Keratinocyte (primary cell): ENCODE measurements at regions not wholly inside any gene's neighbourhood (a gene's known extent, or its start where the extent isn't known, plus 50 kb on each side); places are given as distances from the start of the nearest gene placed in this dataset.

Source experiments
- DNase-seq: peaks from one replicate; pipeline ENCODE4 v3.0.0-alpha.2; 2011; ENCODE audit warnings: low read depth, missing footprints, low spot score
- FAIRE-seq: peaks from 2 replicates; lab custom pipeline; 2011; peaks lifted over from hg19 to GRCh38; lab: Jason Lieb, UNC
- H2AFZ ChIP-seq: 2 replicates; pipeline ENCODE4 v1.6.0; 2012; ENCODE audit warnings: low read length, control low read depth, inconsistent platforms; ENCODE audit not compliant: control insufficient read depth
- H3K27ac ChIP-seq: 2 replicates; pipeline ENCODE4 v1.5.1; 2011; ENCODE audit warnings: low read length; ENCODE audit not compliant: control insufficient read depth, insufficient read depth
- H3K27me3 ChIP-seq: 3 replicates; pipeline ENCODE4 v1.6.0; 2011; ENCODE audit warnings: low read length; ENCODE audit not compliant: control insufficient read depth, insufficient read depth; ENCODE audit errors: extremely low read depth
- H3K36me3 ChIP-seq, 2 experiments: 2 replicates in 1 of 2; 3 replicates in 1 of 2; pipeline ENCODE4 v1.5.1; 2011; ENCODE audit warnings: low read length in 2 of 2, mild to moderate bottlenecking in 1 of 2; ENCODE audit not compliant: control insufficient read depth in 2 of 2, insufficient read depth in 2 of 2; ENCODE audit errors: extremely low read depth in 1 of 2
- H3K4me1 ChIP-seq: 3 replicates; pipeline ENCODE4 v1.5.1; 2011; ENCODE audit warnings: low read length; ENCODE audit not compliant: control insufficient read depth, insufficient read depth; ENCODE audit errors: extremely low read depth
- H3K4me2 ChIP-seq: 3 replicates; pipeline ENCODE4 v1.6.0; 2011; ENCODE audit warnings: low read depth, low read length; ENCODE audit not compliant: control insufficient read depth, insufficient read depth; ENCODE audit errors: extremely low read depth
- H3K4me3 ChIP-seq, 3 experiments: fragments of 200-600 bp in 1 of 3; sonication (generic) in 1 of 3; 2 replicates in 2 of 3; 3 replicates in 1 of 3; pipeline ENCODE4 v1.5.1; 2011 to 2016; ENCODE audit warnings: low read length in 3 of 3, mild to moderate bottlenecking in 3 of 3, control low read depth in 2 of 3, inconsistent platforms in 1 of 3, low read depth in 1 of 3, mixed read lengths in 1 of 3, mixed run types in 1 of 3, moderate library complexity in 1 of 3; ENCODE audit not compliant: control insufficient read depth in 2 of 3, insufficient read depth in 2 of 3; ENCODE audit errors: extremely low read depth in 1 of 3
- H3K79me2 ChIP-seq: 2 replicates; pipeline ENCODE4 v1.6.0; 2012; ENCODE audit warnings: low read length; ENCODE audit not compliant: control insufficient read depth, insufficient read depth
- H3K9ac ChIP-seq: 3 replicates; pipeline ENCODE4 v1.6.0; 2011; ENCODE audit warnings: low read length; ENCODE audit not compliant: control insufficient read depth, insufficient read depth; ENCODE audit errors: extremely low read depth
- H3K9me1 ChIP-seq: 3 replicates; pipeline ENCODE4 v1.6.0; 2011; ENCODE audit warnings: low read length; ENCODE audit not compliant: control insufficient read depth, insufficient read depth; ENCODE audit errors: extremely low read depth
- H3K9me3 ChIP-seq: 2 replicates; pipeline ENCODE4 v1.5.1; 2012; ENCODE audit warnings: low read depth, low read length; ENCODE audit not compliant: control insufficient read depth
- H4K20me1 ChIP-seq: 3 replicates; pipeline ENCODE4 v1.6.0; 2011; ENCODE audit warnings: low read length; ENCODE audit not compliant: control insufficient read depth, insufficient read depth; ENCODE audit errors: extremely low read depth
- EZH2 ChIP-seq: IDR thresholded peaks from one replicate; pipeline ENCODE4 v1.6.1; 2012; ENCODE audit warnings: inconsistent platforms, mild to moderate bottlenecking, low read length, moderate library complexity
- dilution Hi-C: fragments of 300-500 bp; cut with MboI; formaldehyde crosslinking; loops from one replicate; pipeline ENCODE4 v1.7.0; 2020; ENCODE audit warnings: low sequenced_read_pairs; ENCODE audit not compliant: extremely low pct_ligation_motif_present
- TF ChIP-seq, protein P1 (sequence below), 3 experiments: IDR thresholded peaks in 1 of 3; conservative IDR thresholded peaks in 1 of 3; optimal IDR thresholded peaks in 1 of 3; 2 replicates in 2 of 3; 3 replicates in 1 of 3; pipeline versions ENCODE3 to v1.5.1; 2011; ENCODE audit warnings: low read length in 3 of 3, mild to moderate bottlenecking in 3 of 3, moderate library complexity in 2 of 3, control low read depth in 1 of 3, inconsistent platforms in 1 of 3; ENCODE audit not compliant: insufficient read depth in 2 of 3; ENCODE audit errors: extremely low read depth in 1 of 3

- H3K27ac ChIP-seq: no peak overlapping the region
- no peak overlapping the region for H3K4me3 ChIP-seq
- H3K36me3 ChIP-seq: no peaks in the 10 kb centered on the region
- H3K4me1 ChIP-seq: no peaks in the 10 kb centered on the region
- dilution Hi-C loops: no loop called here
- H3K9ac ChIP-seq: no peak overlapping the region
- no peak overlapping the region for H2AFZ ChIP-seq
- H3K9me3 ChIP-seq: no peaks in the 10 kb centered on the region
- DNase-seq (no peak), FAIRE-seq (no peak)
- H4K20me1 ChIP-seq: no peaks in the 10 kb centered on the region
- H3K27me3 ChIP-seq: no peaks in the 10 kb centered on the region
- H3K79me2 ChIP-seq: no peaks in the 10 kb centered on the region
- no peaks in the 10 kb centered on the region for H3K9me1 ChIP-seq
- H3K4me2 ChIP-seq: no peak overlapping the region
- TF ChIP-seq EZH2: no peak
- TF ChIP-seq, protein P1, sequence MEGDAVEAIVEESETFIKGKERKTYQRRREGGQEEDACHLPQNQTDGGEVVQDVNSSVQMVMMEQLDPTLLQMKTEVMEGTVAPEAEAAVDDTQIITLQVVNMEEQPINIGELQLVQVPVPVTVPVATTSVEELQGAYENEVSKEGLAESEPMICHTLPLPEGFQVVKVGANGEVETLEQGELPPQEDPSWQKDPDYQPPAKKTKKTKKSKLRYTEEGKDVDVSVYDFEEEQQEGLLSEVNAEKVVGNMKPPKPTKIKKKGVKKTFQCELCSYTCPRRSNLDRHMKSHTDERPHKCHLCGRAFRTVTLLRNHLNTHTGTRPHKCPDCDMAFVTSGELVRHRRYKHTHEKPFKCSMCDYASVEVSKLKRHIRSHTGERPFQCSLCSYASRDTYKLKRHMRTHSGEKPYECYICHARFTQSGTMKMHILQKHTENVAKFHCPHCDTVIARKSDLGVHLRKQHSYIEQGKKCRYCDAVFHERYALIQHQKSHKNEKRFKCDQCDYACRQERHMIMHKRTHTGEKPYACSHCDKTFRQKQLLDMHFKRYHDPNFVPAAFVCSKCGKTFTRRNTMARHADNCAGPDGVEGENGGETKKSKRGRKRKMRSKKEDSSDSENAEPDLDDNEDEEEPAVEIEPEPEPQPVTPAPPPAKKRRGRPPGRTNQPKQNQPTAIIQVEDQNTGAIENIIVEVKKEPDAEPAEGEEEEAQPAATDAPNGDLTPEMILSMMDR (optimal IDR thresholded peaks at IDR 0.05 in 1 of 3, IDR thresholded peaks at IDR 0.05 in 1 of 3, conservative IDR thresholded peaks at IDR 0.05 in 1 of 3; ENCODE audit: extremely low read depth in 1 of 3, insufficient read depth in 2 of 3, low read length in 3 of 3): no peak
These were observed 300.3 kb downstream of the BTG1 start for GRCh38 chr12:91845365-91845764.

- Histone ChIP-seq H4K20me1 (no peaks in the 10 kb centered on the region), H3K27me3 (no peaks in the 10 kb centered on the region), H3K36me3 (no peaks in the 10 kb centered on the region), H3K79me2 (no peaks in the 10 kb centered on the region), H3K4me2 (no peak overlapping the region), H3K4me1 (no peaks in the 10 kb centered on the region), H3K9me3 (no peaks in the 10 kb centered on the region), H3K4me3 (no peak overlapping the region), H3K27ac (no peak overlapping the region), H3K9ac (no peak overlapping the region), H2AFZ (no peak overlapping the region), H3K9me1 (no peaks in the 10 kb centered on the region)
- dilution Hi-C loops: no loop called here
- no peak for TF ChIP-seq EZH2
- TF ChIP-seq, protein P1 (optimal IDR thresholded peaks at IDR 0.05 in 1 of 3, IDR thresholded peaks at IDR 0.05 in 1 of 3, conservative IDR thresholded peaks at IDR 0.05 in 1 of 3; ENCODE audit: extremely low read depth in 1 of 3, insufficient read depth in 2 of 3, low read length in 3 of 3): no peak
- DNase-seq (no peak), FAIRE-seq (no peak)
These were observed 303.8 kb downstream of the BTG1 start for GRCh38 chr12:91841822-91842221.
